ENCODE measurements at regions not wholly inside any gene's neighbourhood (a gene's known extent, or its start where the extent isn't known, plus 50 kb on each side); places are given as distances from the start of the nearest gene placed in this dataset.

DNA sequence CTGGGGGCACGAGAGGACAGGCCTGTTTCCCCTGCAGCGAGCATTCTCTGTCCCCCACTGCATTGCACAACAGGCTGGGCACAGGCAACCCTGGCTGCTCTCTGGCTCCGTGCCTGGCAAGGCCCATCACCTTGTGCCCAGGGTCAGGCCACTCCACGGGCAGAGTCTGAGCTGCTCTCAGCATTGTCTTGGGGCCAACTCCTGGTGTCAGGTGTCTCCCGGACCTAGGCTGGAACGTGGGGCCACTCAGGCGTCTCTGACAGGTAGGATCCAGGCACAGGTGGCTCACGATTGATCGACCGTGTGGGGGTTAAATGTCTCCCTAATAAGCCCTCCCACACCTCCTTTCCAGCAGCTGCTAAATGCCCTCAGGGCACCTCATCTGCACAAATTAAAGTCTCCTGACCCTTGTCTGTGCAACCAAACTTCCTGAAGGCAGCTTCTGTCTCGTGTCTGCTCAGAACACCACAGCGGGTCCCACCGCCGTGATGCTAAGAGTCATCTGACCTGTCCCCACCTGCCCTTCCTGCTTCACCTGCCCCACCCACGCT is 66.6 kb upstream of the GPC1 start:
- Histone ChIP-seq H3K27ac (peak overlapping the region; percentile 96 to 99 (median 98)), H3K4me1 (peaks cover 41 to 63% of the 10 kb centered on the region in 2 donors), H3K9me3 (no peaks in the 10 kb centered on the region), H3K27me3 (no peaks in the 10 kb centered on the region), H3K36me3 (no peaks in the 10 kb centered on the region), H3K4me3 (no peak overlapping the region)
- in situ Hi-C loops (cut with MboI; ENCODE audit: low sequenced_read_pairs in 4 of 4) = no loop called here
- TF ChIP-seq, protein P1, sequence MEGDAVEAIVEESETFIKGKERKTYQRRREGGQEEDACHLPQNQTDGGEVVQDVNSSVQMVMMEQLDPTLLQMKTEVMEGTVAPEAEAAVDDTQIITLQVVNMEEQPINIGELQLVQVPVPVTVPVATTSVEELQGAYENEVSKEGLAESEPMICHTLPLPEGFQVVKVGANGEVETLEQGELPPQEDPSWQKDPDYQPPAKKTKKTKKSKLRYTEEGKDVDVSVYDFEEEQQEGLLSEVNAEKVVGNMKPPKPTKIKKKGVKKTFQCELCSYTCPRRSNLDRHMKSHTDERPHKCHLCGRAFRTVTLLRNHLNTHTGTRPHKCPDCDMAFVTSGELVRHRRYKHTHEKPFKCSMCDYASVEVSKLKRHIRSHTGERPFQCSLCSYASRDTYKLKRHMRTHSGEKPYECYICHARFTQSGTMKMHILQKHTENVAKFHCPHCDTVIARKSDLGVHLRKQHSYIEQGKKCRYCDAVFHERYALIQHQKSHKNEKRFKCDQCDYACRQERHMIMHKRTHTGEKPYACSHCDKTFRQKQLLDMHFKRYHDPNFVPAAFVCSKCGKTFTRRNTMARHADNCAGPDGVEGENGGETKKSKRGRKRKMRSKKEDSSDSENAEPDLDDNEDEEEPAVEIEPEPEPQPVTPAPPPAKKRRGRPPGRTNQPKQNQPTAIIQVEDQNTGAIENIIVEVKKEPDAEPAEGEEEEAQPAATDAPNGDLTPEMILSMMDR (IDR thresholded peaks at IDR 0.05 in 4 of 5, conservative IDR thresholded peaks at IDR 0.05 in 1 of 5) = no peak
- TF ChIP-seq POLR2A (IDR thresholded peaks at IDR 0.05) = no peak
- DNase-seq = peak; percentile 87 to 97
- peak; percentile 62 to 63 for ATAC-seq
- intact Hi-C loops (cut with DNase I; ENCODE audit: low total_unique reads) = loop anchor here (1.0 to 2.0 kb wide), 4 partner anchors 20 to 136 kb away; no protein-coding TSS in a partner anchor

DNA sequence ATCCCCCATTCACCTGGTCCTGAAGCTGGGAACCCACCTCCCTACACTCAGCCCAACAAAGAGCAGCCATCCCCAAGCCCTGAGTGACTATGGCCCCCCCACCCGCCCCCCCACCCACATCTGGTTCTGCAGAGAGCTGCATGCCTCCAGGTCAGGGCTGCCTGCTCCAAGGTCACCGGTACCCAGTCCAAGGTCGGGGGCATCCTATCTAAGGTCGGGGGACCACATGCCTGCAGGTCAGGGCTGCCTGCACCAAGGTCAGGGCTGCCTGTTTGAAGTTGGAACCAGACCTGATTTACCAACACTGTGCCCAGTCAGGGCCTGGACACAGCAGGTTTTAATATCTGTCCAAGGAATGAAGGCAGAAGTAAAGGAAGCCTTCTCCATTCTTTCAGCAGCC is 66.1 kb upstream of the GPC1 start:
- Histone ChIP-seq H3K27me3 (no peaks in the 10 kb centered on the region), H3K4me3 (peak overlapping the region in 2 of 4 donors; percentile 0 to 39), H3K4me1 (peaks cover 46 to 68% of the 10 kb centered on the region in 2 donors), H3K36me3 (no peaks in the 10 kb centered on the region), H3K27ac (peak overlapping the region; percentile 96 to 99 (median 98)), H3K9me3 (no peaks in the 10 kb centered on the region)
- TF ChIP-seq POLR2A (IDR thresholded peaks at IDR 0.05) = no peak
- TF ChIP-seq, protein P1 (IDR thresholded peaks at IDR 0.05 in 4 of 5, conservative IDR thresholded peaks at IDR 0.05 in 1 of 5) = no peak
- in situ Hi-C loops (cut with MboI; ENCODE audit: low sequenced_read_pairs in 4 of 4) (no loop called here), intact Hi-C loops (cut with DNase I; ENCODE audit: low total_unique reads) (loop anchor here (1.0 to 2.0 kb wide), 4 partner anchors 21 to 137 kb away; no protein-coding TSS in a partner anchor)
- DNase-seq (peak in 1 of 2 donors; percentile 62), ATAC-seq (peak; percentile 10 to 41)

DNA sequence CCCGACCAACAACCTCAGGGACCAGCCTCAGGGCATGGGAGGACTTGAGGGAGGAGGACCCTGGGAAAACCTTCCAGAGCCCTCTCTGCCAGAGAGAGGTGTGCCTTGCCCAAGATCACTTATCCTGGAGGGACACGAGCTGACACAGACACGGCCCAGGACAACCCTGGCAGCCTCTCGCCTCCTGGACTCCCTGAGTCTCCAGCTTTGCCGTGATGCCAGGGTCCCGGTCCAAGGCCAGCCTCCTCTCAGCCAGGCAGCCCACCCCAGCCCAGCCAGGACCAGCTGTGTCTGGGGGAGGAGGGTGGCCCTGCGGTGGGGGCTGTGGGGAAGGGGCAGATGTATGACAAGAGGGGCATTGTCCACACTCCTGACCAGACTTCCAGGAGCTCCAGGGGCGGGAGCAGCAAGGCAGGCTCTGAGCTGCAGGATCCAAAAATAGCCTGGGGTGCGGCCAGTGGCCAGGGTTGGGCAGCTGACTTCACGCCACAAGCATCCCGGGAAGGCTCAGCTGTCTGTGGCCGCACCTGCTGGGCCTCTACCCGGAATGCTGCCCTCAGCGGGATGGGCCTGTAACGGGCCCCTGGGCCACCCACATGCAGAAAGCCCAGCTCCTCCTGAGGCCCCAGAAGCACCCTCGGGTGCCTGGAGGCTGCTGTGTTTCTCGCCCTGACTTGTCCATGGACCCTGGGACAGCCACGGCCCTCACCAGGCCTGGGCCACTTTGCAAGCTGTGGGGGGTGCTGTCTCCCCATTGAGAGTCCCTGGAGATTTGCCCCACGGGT is 65.5 kb upstream of the GPC1 start:
- Histone ChIP-seq H3K27me3 (no peaks in the 10 kb centered on the region), H3K4me1 (peaks cover 52 to 74% of the 10 kb centered on the region in 2 donors), H3K9me3 (no peaks in the 10 kb centered on the region), H3K4me3 (peak overlapping the region; percentile 0 to 39 (median 28)), H3K36me3 (no peaks in the 10 kb centered on the region), H3K27ac (peak overlapping the region; percentile 96 to 99 (median 98))
- intact Hi-C loops (cut with DNase I; ENCODE audit: low total_unique reads) = loop anchor here (1.0 to 2.0 kb wide), 5 partner anchors 21 to 175 kb away; no protein-coding TSS in a partner anchor
- TF ChIP-seq, protein P1 (IDR thresholded peaks at IDR 0.05 in 4 of 5, conservative IDR thresholded peaks at IDR 0.05 in 1 of 5) = no peak
- peak; percentile 51 to 55 for TF ChIP-seq POLR2A (IDR thresholded peaks at IDR 0.05)
- in situ Hi-C loops (cut with MboI; ENCODE audit: low sequenced_read_pairs in 4 of 4) = no loop called here
- peak; percentile 90 to 97 for DNase-seq
- peak; percentile 72 to 76 for ATAC-seq

DNA sequence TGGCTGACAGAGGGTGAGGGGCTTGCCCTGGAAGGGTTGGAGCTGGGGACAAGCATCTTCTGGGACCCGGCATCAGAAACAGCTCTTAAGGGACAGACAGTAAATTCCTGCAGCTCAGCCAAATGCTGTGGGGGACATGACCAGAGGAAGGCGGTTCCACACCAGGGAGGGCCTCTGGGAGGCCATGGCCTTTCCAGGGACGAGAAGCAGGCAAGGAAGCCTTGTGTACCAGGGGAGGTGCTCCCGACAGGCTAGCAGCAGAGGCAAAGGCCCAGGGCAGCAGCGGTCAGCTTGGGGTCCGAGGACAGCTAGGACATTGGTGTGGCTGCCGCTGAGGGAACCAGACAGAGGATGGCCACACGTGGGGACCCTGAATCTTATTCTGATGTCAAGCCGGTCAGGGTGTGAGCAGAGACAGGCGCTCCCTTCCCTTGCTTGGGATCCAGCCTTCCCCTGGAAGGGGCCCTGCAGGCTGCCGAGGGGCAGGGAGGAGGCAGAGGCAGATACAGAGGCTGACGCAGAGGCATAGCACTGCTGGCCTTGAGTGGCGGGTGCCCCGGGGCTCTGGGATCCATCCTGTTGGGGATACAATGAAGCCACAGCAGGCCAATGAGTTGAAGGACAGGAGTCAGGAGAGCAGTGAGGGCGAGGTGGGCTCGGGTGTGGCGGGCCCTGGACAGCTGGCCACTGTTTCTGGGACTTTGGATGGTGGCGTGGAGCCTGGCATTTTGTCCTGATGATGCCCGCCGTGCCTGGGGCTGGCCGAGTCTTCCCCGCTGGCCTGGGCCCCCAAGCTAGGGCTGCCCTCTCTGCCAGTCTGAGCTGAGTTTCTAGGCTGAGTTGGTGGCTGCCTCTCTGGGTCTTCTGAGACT is 64.1 kb upstream of the GPC1 start:
- H3K27me3 ChIP-seq = no peaks in the 10 kb centered on the region
- no peaks in the 10 kb centered on the region for H3K9me3 ChIP-seq
- DNase-seq (no peak), ATAC-seq (no peak)
- TF ChIP-seq POLR2A (IDR thresholded peaks at IDR 0.05) = no peak
- TF ChIP-seq, protein P1 (IDR thresholded peaks at IDR 0.05 in 4 of 5, conservative IDR thresholded peaks at IDR 0.05 in 1 of 5) = no peak
- peak overlapping the region; percentile 96 to 99 (median 98) for H3K27ac ChIP-seq
- intact Hi-C loops (cut with DNase I; ENCODE audit: low total_unique reads) (loop anchor here (2.0 kb wide), 1 partner anchor 177 kb away; no protein-coding TSS in a partner anchor), in situ Hi-C loops (cut with MboI; ENCODE audit: low sequenced_read_pairs in 4 of 4) (no loop called here)
- peaks cover 52 to 68% of the 10 kb centered on the region in 2 donors for H3K4me1 ChIP-seq
- H3K36me3 ChIP-seq = no peaks in the 10 kb centered on the region
- H3K4me3 ChIP-seq = no peak overlapping the region

Measured in gastrocnemius medialis (tissue), 4 donors.